ENCODE measurements at regions not wholly inside any gene's neighbourhood (a gene's known extent, or its start where the extent isn't known, plus 50 kb on each side); places are given as distances from the start of the nearest gene placed in this dataset.

DNA sequence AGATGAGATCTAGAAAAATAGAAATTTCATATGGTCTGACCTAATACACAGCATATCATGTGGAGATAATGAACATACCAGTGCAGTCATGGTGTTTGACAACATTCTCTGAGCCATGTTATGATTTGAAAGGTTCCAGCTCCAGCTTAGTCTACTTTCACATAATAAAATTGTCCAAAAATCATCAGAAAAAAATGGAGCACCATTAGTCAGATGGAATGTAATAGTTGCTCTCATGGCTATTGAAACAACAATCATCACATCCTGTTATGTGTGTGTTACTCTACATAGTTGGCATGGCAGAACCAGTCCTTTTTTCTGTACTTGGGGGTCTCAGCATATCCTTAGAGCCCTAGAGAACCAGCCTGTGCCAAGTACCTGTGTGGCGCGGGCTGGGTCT lies 678.9 kb upstream of the FANCL start:
- Mint-ChIP-seq H3K27ac (no peak overlapping the region), H3K36me3 (ENCODE audit: low read depth) (no peaks in the 10 kb centered on the region), H3K9me3 (no peaks in the 10 kb centered on the region), H3K4me3 (no peak overlapping the region), H3K27me3 (ENCODE audit: low read depth) (no peaks in the 10 kb centered on the region), H3K4me1 (peaks cover 7% of the 10 kb centered on the region)
- no peak for TF ChIP-seq CTCF (IDR thresholded peaks at IDR 0.05; ENCODE audit: unreplicated experiment in 3 of 3)

GRCh38 chr2:58919316-58919715 lies 678.2 kb upstream of the FANCL start:
- H3K27ac Mint-ChIP-seq, result no peak overlapping the region

GRCh38 chr2:58918141-58918540 lies 677.0 kb upstream of the FANCL start:
- no peaks in the 10 kb centered on the region for H3K9me3 Mint-ChIP-seq

More at GRCh38 chr2:58919316-58919715, 678.2 kb upstream of the FANCL start:
- Mint-ChIP-seq H3K4me1 (peaks cover 7% of the 10 kb centered on the region), H3K4me3 (no peak overlapping the region), H3K36me3 (ENCODE audit: low read depth) (no peaks in the 10 kb centered on the region), H3K9me3 (no peaks in the 10 kb centered on the region), H3K27me3 (ENCODE audit: low read depth) (no peaks in the 10 kb centered on the region)
- TF ChIP-seq CTCF (IDR thresholded peaks at IDR 0.05; ENCODE audit: unreplicated experiment in 3 of 3), result no peak

GRCh38 chr2:58917596-58917995 lies 676.5 kb upstream of the FANCL start:
- Mint-ChIP-seq H3K27ac (no peak overlapping the region), H3K36me3 (ENCODE audit: low read depth) (no peaks in the 10 kb centered on the region), H3K4me3 (no peak overlapping the region), H3K27me3 (ENCODE audit: low read depth) (no peaks in the 10 kb centered on the region), H3K9me3 (no peaks in the 10 kb centered on the region), H3K4me1 (peaks cover 7% of the 10 kb centered on the region)
- TF ChIP-seq CTCF (IDR thresholded peaks at IDR 0.05; ENCODE audit: unreplicated experiment in 3 of 3), result no peak

More at GRCh38 chr2:58918141-58918540, 677.0 kb upstream of the FANCL start:
- H3K4me3 Mint-ChIP-seq, result no peak overlapping the region
- no peak for TF ChIP-seq CTCF (IDR thresholded peaks at IDR 0.05; ENCODE audit: unreplicated experiment in 3 of 3)
- no peak overlapping the region for H3K27ac Mint-ChIP-seq
- no peaks in the 10 kb centered on the region for H3K36me3 Mint-ChIP-seq (ENCODE audit: low read depth)
- peaks cover 7% of the 10 kb centered on the region for H3K4me1 Mint-ChIP-seq
- H3K27me3 Mint-ChIP-seq (ENCODE audit: low read depth), result no peaks in the 10 kb centered on the region

- no peak for TF ChIP-seq CTCF (IDR thresholded peaks at IDR 0.05; ENCODE audit: unreplicated experiment in 3 of 3)
- peak overlapping the region in 1 of 3 experiments; percentile 19 for H3K27ac Mint-ChIP-seq
- no peak overlapping the region for H3K4me3 Mint-ChIP-seq
- no peaks in the 10 kb centered on the region for H3K27me3 Mint-ChIP-seq (ENCODE audit: low read depth)
- no peaks in the 10 kb centered on the region for H3K36me3 Mint-ChIP-seq (ENCODE audit: low read depth)
- H3K4me1 Mint-ChIP-seq, result peaks cover 7% of the 10 kb centered on the region
- H3K9me3 Mint-ChIP-seq, result no peaks in the 10 kb centered on the region
Observed at GRCh38 chr2:58916063-58916462, 674.9 kb upstream of the FANCL start.

DNA sequence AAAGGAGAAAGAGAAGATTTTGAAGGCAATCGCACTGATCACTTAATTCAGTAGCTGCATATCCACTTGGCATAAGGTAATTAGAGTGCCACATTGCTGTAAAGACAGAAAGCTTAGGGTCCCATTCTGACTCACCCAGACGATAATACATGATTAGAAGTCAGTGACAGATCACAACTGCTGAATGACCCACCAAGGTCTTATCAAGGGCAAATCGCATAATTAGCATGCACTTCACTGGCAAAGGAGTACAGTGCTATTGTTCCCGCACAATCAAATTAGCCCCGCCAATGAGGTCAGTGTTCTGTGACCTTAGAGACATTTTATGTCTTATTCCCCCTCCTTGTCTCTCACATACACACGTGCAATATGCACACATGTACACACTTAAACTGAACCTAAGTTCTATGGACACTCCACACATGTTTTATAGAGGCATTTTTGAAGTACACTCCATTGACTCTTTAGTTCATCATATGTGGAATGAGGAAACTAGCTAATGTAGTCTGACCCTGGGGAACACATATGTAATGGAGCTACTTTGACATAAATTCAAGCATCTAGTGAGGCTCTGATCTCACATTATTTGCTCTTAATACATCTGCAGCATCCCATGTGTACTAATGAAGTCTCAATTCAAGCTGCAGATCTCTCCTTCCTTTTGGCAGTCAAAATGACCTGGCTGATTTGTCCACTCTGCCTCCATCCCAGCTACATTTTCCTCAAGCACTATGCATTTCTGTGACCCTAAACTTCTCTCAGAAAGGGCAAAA lies 673.8 kb upstream of the FANCL start:
- Mint-ChIP-seq H3K27ac (no peak overlapping the region), H3K9me3 (no peaks in the 10 kb centered on the region), H3K4me1 (peaks cover 7% of the 10 kb centered on the region), H3K36me3 (ENCODE audit: low read depth) (no peaks in the 10 kb centered on the region), H3K27me3 (ENCODE audit: low read depth) (no peaks in the 10 kb centered on the region), H3K4me3 (no peak overlapping the region)
- TF ChIP-seq CTCF (IDR thresholded peaks at IDR 0.05; ENCODE audit: unreplicated experiment in 3 of 3), result no peak

Measured in nephron (organoid).